Stimulated activated CD4-positive, alpha-beta T cell treated with anti-CD3 and anti-CD28 coated beads, Interleukin-2, amount 100 ng/mL, for 24 hours (primary cell): ENCODE measurements at regions not wholly inside any gene's neighbourhood (a gene's known extent, or its start where the extent isn't known, plus 50 kb on each side); places are given as distances from the start of the nearest gene placed in this dataset.
A peak's percentile ranks its signal among the peaks of the same experiment; 100 is the strongest.
"Not testable (repeated sequence)": the region's sequence is repeated elsewhere in the genome, so short reads cannot be mapped to it uniquely, and the experiment has no call there.

Experiments
- DNase-seq, 2 donors: peaks; one replicate each; pipeline ENCODE4 v3.0.0-alpha.2; 2020

DNA sequence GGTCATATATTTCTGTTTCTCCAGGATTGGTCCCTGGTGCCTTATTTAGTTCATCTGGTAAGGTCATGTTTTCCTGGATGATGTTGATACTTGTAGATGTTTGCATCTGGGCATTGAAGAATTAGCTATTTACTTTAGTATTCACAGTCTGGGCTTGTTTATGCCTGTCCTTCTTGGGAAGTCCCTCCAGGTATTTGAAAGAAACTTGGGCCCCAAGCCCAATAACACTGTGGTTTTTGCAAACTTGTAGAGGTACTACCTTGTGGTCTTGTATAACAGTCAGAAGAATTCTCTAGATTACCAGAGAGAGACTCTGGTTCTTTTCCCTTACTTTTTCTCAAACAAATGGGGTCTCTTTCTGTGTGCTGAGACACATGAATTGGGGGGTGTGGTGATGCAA is 251.4 kb upstream of the B3GALT2 start:
- no peak for DNase-seq

DNA sequence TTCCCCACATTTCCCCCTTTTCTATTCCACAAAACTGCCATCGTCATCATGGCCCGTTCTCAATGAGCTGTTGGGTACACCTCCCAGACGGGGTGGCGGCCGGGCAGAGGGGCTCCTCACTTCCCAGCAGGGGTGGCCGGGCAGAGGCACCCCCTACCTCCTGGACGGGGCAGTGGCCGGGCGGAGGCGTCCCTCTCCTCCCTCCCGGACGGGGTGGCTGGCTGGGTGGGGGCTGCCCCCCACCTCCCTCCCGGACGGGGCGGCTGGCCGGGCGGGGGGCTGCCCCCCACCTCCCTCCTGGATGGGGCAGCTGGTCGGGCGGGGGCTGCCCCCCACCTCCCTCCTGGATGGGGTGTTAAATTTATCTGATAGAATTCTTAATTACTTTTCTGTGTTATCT is 250.9 kb upstream of the B3GALT2 start:
- DNase-seq = not testable (repeated sequence)

DNA sequence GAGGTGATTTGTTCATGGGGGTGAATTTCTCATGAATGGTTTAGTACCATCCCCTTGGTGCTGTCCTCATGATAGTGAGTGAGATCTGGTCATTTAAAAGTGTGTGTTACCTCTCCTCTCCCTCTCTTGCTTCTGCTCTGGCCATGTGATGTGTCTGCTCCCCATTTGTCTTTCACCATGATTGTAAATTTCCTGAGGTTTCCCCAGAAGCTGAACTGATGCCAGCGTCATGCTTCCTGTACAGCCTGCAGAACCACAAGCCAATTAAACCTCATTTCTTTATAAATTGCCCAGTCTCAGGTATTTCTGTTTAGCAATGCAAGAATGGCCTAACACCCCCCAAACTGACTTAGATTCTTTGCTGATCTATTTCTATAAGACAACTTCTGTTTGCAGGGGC is 249.4 kb upstream of the B3GALT2 start:
- no peak for DNase-seq

GRCh38 chr1:193434319-193434718 is 247.9 kb upstream of the B3GALT2 start:
- DNase-seq = no peak

DNA sequence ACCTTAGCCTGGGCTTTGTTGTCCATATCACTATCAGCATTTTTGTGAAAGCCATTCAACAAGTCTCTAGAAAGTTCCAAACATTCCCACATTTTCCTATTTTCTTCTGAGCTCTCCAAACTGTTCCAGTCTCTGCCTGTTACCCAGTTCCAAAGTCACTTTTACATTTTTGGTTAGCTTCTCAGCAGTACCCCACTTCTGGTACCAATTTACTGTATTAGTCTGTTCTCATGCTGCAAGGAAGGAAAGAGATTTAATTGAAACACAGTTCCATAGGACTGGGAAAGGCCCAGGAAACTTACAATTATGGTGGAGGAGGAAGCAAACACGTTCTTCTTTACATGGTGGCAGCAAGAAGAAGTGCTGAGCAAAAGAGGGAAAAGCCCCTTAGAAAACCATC is 247.2 kb upstream of the B3GALT2 start:
- DNase-seq = no peak

GRCh38 chr1:193432979-193433587 is 246.7 kb upstream of the B3GALT2 start:
- DNase-seq = no peak

DNA sequence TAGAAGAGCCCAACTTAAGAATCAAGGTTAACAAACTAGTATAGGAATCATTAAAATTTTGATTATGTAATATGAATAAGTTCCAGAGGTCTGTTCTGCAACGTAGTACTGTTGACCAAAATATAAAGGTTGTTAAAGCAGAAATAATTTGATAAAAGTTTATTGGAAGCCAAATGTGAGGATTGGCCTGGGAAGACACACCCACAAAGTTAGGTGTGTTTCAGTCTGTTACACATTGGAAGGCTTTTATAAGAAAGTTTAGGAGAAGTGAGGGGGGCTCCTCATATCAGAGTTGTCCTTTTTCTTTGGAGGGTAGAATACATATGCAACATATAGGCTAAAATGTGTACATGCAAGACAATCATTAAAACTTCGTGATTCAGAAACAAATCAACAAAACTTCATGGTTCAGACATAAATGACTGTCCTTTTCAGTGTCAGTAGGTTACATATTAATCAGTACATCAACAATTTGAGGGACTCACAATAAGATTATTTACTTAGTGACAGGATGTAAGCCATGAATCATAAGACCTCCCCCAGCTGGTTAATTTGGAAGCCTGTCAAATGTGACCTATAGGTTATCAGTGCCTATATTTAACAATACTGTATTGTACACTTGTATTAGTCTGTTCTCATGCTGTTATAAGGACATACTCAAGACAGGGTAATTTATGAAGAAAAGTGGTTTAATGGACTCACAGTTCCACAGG is 245.0 kb upstream of the B3GALT2 start:
- no peak for DNase-seq

DNA sequence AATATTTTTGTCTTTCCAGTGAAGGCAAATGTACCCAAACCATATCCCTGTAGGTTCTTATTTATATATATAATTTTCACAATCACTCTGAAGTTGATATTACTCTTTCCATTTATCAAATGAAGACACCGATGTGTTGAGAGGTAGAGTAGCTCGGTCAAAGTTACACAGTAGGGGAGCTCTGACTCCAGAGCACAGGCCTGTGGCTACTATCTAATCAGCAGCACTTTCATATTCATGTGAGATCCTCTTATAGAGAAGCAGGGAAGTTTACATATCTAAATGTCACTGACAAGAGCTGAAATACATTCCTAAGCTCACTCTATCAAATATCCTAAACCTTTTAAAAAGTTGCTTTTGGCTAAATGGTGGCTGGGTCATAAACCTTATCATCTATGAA is 241.1 kb upstream of the B3GALT2 start:
- DNase-seq = no peak

DNA sequence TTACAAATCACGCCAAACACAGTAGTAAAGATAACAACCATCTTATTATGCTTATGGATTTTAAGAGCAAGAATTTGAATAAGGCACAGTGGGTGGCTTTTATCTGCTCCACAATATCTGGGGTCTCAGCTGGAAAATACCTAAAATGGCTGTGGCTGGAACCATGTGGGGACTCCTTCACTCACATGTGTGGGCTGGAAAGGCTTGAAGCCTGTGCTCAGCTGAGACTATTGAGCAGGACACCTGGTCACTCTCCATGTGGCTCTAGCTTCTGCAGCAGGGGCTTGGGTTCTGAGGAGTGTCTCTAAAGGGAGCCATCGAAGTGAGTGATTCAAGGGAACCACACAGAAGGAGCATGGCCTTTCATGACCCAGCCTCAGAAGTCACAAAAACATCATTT is 239.6 kb upstream of the B3GALT2 start:
- no peak for DNase-seq

DNA sequence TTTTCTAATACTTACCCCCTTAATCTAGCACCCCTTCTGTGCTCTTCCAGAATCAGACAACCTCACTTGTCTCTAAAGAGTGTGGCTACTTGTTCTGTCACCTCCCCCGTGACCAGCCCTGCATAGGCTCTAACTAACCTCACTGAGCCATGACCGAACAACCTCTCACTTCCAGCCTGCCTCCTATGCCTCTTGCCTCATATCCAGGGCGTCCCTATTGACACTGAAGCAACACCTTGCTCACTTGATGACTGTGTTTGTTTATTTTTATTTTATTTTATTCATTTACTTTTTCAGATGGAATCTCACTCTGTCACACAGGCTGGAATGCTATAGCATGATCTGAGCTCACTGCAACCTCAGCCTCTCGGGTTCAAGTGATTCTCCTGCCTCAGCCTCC is 235.1 kb upstream of the B3GALT2 start:
- no peak for DNase-seq

GRCh38 chr1:193419295-193419694 is 232.9 kb upstream of the B3GALT2 start:
- no peak for DNase-seq

DNA sequence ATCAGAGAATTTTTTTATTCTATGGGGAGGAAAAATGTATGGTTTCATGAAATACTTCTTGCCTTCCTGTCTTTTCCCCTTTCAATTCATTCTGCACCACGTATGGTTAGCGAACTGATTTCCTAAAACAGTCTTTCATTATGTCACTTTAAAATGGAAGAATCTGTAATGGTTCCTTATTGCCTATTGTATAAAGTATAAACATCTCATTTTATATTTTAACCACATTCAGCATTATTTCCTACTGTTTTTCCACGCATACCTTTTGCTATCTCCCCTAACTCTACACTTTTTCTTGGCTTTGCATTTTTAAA is 232.3 kb upstream of the B3GALT2 start:
- DNase-seq = no peak

DNA sequence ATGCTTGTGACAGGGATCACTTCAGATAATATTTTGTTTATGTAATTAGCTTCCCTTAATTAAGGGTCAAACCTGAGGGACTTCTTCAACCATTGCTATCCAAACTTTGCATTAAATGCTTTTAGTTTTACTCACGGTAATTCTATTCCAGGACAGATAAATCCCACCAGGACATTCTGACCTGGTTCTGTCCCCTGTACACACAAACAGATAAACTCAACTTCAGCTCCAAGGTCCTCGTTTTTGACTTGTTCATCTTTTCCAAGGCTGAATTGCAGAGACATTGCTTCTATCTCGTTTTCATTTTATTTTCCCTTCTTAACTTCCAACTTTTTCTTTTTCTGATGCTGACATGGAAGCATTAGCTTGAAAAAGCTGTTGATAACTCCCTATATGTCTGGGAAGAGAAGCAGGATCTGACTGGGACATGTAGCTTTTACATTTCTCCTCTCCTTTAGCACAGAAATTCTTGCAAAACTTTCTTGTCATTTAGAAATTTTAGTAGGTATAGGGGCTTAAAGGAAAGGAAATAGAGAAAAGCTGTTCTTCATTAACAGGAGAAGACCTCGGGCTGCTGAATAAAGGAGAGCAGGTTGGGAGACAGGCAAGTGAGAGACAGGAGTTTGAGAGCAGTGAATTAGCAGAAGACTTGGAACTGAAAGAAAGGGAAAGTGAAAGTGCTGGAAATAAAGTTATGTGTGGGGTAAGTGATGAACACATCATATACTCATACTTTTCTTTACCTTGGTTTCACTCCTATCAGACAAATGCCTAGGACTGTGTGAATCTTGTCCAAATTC is 231.7 kb upstream of the B3GALT2 start:
- no peak for DNase-seq

GRCh38 chr1:193417403-193417802 is 231.0 kb upstream of the B3GALT2 start:
- DNase-seq = peak; percentile 10 to 32

DNA sequence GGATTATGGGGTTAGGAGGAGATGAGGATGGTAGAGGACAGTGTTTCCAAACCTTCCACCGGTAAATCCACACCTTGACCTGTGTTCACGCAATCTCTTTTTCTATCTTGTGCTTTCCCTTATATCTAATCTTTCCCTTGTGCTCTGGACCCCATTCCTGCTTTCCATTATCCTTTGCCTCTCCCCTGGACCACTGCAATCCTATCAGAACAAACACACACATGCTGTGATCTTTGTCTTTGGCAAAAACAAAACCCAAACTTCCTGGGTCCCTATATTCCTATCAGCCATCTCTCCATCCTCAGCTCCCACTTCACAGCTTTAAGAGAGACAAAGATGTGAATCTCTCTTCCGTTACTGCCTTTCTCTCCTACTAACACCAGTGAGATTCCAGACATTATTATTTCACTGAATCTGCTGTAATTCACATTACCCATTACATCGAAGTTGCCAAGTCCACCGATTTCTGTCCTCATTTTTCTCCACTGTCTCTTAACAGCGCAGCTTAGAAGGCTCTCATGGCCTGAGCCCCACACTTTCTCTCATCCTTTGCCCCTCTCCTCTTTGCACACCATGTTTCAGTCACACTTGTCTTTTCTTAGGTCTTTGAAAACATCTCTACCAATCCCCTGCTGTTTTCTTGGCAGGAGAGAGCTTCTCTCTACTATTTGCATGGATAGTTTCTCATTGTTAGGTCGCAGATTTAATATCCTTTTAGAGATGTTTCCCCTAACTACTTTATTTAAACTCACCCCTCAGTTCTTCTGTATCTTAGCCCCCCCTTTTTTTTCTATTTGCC is 230.0 kb upstream of the B3GALT2 start:
- DNase-seq = no peak

DNA sequence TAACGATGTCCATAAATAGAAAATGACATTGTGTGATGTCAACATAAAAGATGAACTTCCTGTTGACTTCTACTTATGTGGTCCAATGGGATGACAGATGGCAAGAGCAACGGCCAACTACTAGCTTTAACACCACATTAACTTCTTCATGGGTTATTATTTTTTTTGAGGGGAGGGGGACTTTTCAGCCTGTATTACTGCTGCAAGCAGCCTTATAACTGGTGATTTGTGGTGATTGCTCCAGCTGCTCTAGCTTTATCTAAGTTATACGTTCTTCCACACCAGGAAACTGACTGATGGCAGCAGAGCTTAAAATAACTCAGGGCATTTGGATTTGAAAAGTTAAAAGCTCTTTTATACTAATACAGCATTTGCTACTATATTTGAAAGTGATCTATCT is 228.8 kb upstream of the B3GALT2 start:
- no peak for DNase-seq

GRCh38 chr1:193413376-193413775 is 227.0 kb upstream of the B3GALT2 start:
- DNase-seq = no peak

GRCh38 chr1:193412748-193413147 is 226.3 kb upstream of the B3GALT2 start:
- no peak for DNase-seq

DNA sequence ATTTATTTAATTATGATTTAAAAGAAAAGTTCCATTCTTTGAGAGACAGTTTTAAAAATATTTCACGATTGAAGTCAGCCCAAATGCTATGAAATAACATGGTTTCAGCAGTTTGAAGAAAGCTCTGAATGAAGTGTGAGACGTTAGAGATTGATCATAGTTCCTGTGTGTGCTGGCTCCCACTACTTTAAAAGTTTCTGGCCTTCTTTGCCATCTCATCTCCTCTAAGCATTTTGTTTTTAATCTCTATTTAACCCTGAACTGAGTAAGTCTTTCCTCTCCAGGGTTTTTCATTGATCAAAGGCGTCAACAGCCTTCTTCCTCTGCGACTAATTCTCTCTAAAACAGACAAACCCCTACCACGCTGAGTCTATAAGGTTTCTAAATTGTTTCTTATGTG is 225.3 kb upstream of the B3GALT2 start:
- DNase-seq = no peak

GRCh38 chr1:193411215-193411614 is 224.8 kb upstream of the B3GALT2 start:
- no peak for DNase-seq

- DNase-seq = no peak
Measured at GRCh38 chr1:193408782-193409293, 222.4 kb upstream of the B3GALT2 start.

- no peak for DNase-seq
Measured at GRCh38 chr1:193406901-193407300, 220.5 kb upstream of the B3GALT2 start.

- no peak for DNase-seq
Measured at GRCh38 chr1:193404236-193404635, 217.8 kb upstream of the B3GALT2 start.
